SK-MEL-5 (cell line): ENCODE measurements at regions not wholly inside any gene's neighbourhood (a gene's known extent, or its start where the extent isn't known, plus 50 kb on each side); places are given as distances from the start of the nearest gene placed in this dataset.
A peak's percentile ranks its signal among the peaks of the same experiment; 100 is the strongest.
"Not testable (repeated sequence)": the region's sequence is repeated elsewhere in the genome, so short reads cannot be mapped to it uniquely, and the experiment has no call there.

ENCODE experiments used
- DNase-seq: peaks from one replicate; pipeline ENCODE4 v3.0.0-alpha.2; 2016; ENCODE audit warnings: low read depth, low spot score
- in situ Hi-C: cut with HindIII; loops from 2 replicates; pipeline ENCODE4 v1.10.0; 2016; ENCODE audit warnings: low sequenced_read_pairs, high pct_unique_total_duplicates, low pct_unique_long_range_greater_than_20kb

GRCh38 chr9:108774088-108774487 lies 81.7 kb downstream of the ACTL7B start:
- DNase-seq, in situ Hi-C loops: not testable (repeated sequence)

- in situ Hi-C loops, result no loop called here
- no peak for DNase-seq
Measured at GRCh38 chr9:108772301-108772894, 83.4 kb downstream of the ACTL7B start.

GRCh38 chr9:108768744-108769143 lies 87.0 kb downstream of the ACTL7B start:
- in situ Hi-C loops, result no loop called here
- no peak for DNase-seq

- in situ Hi-C loops, result no loop called here
Measured at GRCh38 chr9:108766626-108767161, 89.1 kb downstream of the ACTL7B start.

GRCh38 chr9:108765265-108765664 lies 90.5 kb downstream of the ACTL7B start:
- in situ Hi-C loops, result no loop called here
- no peak for DNase-seq

More at GRCh38 chr9:108766626-108767161, 89.1 kb downstream of the ACTL7B start:
- DNase-seq, result no peak

- in situ Hi-C loops, result no loop called here
- no peak for DNase-seq
Measured at GRCh38 chr9:108762348-108763055, 93.3 kb downstream of the ACTL7B start.

GRCh38 chr9:108761655-108762347 lies 94.0 kb downstream of the ACTL7B start:
- peak; percentile 70 for DNase-seq
- in situ Hi-C loops, result no loop called here

GRCh38 chr9:108760841-108761240 lies 94.9 kb downstream of the ACTL7B start:
- in situ Hi-C loops, result no loop called here
- no peak for DNase-seq

- in situ Hi-C loops, result no loop called here
- no peak for DNase-seq
Measured at GRCh38 chr9:108759835-108760234, 96.0 kb downstream of the ACTL7B start.

GRCh38 chr9:108759399-108759798 lies 96.4 kb downstream of the ACTL7B start:
- DNase-seq, result no peak
- in situ Hi-C loops, result no loop called here

GRCh38 chr9:108756746-108757490 lies 98.9 kb downstream of the ACTL7B start:
- in situ Hi-C loops, result no loop called here
- no peak for DNase-seq

GRCh38 chr9:108755979-108756378 lies 99.8 kb downstream of the ACTL7B start:
- in situ Hi-C loops, result no loop called here
- no peak for DNase-seq

- in situ Hi-C loops, result no loop called here
- DNase-seq, result no peak
Measured at GRCh38 chr9:108751369-108751768, 104.4 kb downstream of the ACTL7B start.

- in situ Hi-C loops, result no loop called here
- DNase-seq, result no peak
Measured at GRCh38 chr9:108750661-108751215, 105.0 kb downstream of the ACTL7B start.

GRCh38 chr9:108748776-108749175 lies 107.0 kb downstream of the ACTL7B start:
- in situ Hi-C loops, result no loop called here
- DNase-seq, result no peak

- DNase-seq, result no peak
- in situ Hi-C loops, result no loop called here
Measured at GRCh38 chr9:108746864-108747263, 108.9 kb downstream of the ACTL7B start.

- in situ Hi-C loops, result no loop called here
Measured at GRCh38 chr9:108746001-108746400, 109.8 kb downstream of the ACTL7B start.

GRCh38 chr9:108744641-108745040 lies 111.1 kb downstream of the ACTL7B start:
- no peak for DNase-seq
- in situ Hi-C loops, result no loop called here

More at GRCh38 chr9:108746001-108746400, 109.8 kb downstream of the ACTL7B start:
- DNase-seq, result no peak
